Endometrium (tissue), 2 donors: ENCODE measurements at regions not wholly inside any gene's neighbourhood (a gene's known extent, or its start where the extent isn't known, plus 50 kb on each side); places are given as distances from the start of the nearest gene placed in this dataset.

Source experiments
- FAIRE-seq: peaks from 2 replicates; lab custom pipeline; 2012; peaks lifted over from hg19 to GRCh38; lab: Jason Lieb, UNC
- donor health status: control.
- donor health status: control.

DNA sequence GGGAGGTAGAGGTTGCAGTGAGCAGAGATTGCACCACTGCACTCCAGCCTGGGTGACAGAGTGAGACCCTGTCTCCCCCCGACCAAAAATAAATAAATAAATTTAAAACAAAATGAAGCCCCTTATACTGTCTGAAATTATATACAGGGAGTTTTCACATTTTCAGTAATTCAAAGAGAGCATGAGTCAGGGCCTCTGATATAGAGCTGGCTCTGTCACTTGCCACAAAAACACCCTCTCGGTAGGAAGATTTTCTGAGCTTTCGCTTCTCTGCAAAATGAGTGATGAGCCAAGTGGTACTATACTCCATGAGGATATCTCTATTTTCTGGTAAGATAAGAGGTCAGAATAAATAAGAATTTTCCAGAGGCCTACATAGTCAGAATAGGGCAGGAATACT lies 462.9 kb downstream of the COG6 start:
- no peak for FAIRE-seq

DNA sequence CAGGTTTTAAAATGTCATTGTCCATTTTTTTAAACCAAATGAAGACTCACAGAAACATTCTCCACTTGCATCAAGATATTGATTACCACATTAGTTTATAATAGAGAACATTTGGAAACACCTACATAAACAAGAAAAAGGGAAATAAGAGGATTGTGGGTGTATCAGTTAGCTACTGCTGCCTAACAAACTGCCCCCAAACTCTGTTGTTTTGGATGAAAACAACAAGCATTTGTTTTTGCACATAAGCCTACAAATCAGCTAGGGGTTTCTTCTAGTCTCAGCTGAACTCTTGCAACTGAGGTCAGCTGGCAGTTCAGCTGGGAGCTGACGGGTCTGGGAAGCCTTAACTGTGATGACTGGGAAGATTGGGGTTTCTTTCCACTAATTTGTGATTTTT lies 464.4 kb downstream of the COG6 start:
- no peak for FAIRE-seq

DNA sequence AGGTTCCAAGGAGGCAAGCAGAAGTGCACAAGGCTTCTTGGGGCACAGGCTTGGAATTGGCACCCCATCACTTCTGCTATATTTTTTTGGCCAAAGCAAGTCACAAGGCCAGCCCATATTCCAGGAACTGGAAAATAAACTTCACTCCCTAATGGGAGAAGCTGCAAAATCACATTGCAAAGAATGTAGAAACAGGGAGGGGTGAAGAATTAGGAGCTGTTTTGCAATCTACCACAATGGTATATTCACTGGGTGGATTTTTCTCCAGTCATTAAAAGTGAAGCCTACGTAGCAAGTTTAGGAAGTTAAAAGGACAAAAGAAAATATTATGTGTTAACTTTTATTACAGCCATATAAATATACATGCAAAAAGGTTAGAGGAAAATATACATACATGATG lies 464.8 kb downstream of the COG6 start:
- peak; percentile 8 for FAIRE-seq

DNA sequence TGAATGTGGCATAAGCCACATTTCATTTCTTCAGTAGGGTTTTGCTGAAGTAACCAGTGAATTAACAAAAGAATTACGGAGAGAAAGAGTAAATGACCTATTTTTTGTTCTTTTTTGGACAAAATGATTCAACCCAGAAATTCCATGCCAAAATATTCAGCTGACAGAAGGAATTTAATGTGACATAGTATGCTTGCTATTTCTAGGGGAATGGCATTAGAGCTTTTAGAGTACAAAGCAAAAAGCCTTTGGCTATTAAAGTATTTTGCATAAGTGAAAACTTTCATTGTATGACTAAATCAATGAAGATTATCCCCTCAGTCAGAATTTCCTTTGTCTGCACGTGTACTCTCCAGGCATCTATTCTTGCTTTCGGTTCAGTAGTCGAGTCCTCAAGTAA lies 465.3 kb downstream of the COG6 start:
- no peak for FAIRE-seq

DNA sequence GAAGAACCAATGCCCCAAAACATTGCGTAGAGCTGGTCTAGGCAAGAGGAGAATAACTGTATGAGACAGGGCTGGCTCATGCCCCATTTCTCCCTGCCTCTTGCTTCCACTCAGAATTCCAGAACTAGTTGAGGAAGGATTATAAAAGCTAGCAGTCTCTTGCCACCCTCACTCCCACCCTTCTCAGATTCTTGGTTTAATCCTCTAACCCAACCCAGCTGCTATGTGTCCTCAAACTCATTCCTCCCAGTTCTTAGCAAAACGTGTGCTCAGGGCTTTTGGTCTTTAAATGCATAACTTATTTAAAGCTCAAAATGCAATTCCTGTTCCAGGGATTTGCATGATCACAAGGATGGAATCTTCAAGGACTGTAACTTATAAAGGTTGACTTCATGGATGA lies 466.3 kb downstream of the COG6 start:
- FAIRE-seq, result no peak

DNA sequence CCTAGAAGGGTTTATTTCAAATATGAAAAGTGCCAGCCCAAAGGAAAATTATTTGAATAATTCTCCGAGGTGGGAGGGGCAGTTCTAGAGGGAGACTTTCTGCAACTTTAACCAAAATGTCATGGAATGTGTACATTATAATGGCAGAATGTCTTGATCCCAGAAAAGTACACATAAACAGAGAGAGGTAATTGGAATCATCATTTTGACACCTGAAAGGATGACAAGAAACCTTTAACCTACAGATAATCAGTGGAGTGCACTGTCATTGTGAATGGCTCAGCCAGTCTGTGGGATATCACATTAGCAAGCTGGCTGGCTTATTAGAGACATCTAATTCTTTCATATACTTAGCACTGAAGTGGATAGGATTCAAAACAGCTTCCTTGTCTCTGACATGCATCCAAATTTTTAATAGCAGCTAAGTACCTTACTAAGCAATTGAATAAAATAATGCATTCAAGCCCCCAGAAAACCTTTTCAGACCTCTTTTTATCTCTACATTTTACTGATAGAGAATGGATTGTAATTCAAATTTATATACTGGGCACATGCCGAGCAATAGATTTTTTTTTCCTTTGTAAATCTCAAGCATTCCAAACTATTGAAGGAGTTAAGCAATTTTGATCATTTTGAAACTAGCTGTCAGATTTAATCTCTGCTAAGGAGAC lies 468.6 kb downstream of the COG6 start:
- no peak for FAIRE-seq

DNA sequence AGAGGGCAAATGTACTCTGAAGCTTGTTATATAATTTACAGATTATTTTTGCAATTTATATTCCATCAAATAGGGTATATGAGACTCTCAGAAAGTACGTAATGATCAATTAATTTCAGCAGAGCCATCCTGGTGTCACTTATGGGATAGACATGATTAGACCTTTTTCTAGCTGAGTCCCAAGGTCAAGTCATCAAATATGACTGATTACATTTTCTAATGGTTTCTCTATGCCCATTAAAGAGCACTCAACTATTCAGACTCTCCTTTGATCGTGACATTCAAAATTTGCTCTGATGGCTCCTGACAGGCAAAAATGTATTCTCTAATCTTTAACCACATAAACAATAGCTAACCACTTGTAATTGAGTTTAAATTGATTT lies 469.2 kb downstream of the COG6 start:
- FAIRE-seq, result no peak

DNA sequence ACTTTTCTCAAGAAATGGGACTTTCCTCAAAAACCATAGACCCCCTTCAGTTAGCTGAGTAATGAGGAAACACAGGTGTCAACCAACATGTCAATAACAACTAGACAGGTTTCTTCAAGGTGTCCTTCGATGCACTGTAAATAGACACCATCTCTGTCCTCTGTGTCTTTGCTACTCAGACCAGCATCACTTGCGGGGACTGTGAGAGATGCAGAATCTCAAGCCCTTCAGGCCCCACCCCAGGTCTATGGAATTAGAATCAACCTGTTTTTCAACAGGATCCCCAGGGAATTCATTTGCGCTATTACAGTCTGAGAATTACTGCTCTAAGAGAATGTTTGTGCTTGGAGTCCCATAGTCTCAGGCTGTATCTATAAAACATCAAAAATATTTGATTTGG lies 469.9 kb downstream of the COG6 start:
- FAIRE-seq, result no peak

DNA sequence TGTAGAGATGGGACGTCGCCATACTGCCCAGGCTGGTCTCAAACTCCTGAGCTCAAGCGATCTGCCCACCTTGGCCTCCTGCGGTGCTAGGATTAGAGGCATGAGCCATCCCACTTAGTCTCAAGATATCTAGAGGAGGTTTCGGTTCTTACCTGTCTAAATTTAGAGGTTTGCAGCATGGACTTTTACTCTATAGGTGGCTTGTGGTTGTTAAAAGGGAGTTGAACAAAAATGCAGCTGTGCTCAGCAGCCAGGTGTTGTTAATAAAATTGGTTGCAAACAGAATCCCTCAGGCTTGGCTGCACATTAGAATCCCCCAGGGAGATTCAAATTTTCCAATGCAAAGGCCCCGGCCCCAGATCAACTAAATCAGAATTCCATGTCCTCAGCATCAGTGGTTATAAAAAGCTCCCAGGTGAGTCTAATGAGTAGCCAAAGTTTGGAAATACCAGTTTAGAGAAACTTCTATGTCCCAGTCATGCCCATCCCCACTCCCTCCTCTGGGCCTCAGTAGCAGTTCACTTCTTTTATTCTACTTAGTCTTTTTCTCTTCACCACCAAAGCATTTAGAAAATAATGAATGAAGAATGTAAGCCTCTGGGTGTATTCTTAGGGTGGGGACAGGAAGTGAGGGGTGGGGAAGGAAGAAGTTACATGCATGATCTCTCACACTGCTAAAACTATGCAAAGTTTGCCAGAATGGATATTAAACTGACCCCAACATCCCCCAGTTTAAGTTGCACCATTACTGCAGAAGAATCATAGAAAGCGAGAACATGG lies 471.0 kb downstream of the COG6 start:
- no peak for FAIRE-seq

DNA sequence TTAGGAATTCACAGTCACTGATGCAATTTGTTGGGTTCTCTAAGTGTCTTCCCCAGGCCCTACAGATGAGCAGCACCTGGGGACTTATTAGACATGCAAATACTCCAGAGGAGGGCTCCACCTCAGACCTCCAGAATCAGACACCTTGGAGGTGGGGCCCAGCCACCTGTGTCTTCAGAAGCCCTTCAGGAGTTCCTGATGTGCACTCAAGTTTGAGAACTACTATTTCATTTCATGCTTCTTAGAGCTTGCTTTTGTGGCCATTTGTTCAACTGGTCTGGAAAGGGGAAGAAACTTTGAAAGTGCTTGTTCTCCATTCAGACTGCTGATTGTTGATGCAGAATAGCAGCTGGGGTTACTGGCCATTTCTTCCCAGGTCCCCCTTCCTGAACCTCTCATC lies 472.0 kb downstream of the COG6 start:
- FAIRE-seq, result no peak

DNA sequence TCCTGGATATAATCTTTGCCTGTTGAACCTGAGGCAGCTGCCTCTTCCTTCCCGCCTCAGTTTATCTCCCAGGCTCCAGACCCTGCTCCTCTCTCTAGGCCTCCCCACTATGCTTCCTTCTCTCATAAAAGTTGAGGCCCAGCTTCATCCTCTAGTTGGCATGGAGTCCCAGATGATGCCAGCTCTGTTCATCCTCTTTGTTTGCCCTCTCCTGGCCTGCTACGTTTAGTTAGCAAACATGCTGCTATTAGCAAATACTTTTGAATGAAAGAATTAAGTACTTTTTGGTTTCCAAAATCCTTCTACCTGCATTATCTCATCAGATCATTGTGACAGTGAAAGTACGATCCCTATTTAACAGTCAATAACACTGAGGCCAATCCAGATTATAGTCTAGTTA lies 472.5 kb downstream of the COG6 start:
- FAIRE-seq, result no peak

DNA sequence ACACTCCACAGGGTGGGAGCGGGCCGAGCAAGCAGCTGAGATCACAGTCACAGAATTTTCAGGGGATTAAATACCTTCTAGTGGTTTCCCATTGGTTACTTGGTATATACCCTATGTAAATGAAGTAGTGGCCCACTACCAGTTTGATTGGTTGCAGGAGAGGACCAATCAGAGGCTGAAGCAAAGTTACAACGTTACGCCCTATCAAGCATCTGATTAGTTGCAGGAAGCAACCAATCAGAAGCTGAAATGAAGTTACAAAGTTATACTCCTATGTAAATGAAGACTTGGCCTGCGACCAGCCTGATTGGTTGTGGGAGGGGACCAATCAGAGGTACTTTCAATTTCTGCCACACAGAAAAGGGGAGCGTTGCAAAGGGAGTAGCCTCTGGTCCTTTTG lies 474.0 kb downstream of the COG6 start:
- FAIRE-seq, result no peak

DNA sequence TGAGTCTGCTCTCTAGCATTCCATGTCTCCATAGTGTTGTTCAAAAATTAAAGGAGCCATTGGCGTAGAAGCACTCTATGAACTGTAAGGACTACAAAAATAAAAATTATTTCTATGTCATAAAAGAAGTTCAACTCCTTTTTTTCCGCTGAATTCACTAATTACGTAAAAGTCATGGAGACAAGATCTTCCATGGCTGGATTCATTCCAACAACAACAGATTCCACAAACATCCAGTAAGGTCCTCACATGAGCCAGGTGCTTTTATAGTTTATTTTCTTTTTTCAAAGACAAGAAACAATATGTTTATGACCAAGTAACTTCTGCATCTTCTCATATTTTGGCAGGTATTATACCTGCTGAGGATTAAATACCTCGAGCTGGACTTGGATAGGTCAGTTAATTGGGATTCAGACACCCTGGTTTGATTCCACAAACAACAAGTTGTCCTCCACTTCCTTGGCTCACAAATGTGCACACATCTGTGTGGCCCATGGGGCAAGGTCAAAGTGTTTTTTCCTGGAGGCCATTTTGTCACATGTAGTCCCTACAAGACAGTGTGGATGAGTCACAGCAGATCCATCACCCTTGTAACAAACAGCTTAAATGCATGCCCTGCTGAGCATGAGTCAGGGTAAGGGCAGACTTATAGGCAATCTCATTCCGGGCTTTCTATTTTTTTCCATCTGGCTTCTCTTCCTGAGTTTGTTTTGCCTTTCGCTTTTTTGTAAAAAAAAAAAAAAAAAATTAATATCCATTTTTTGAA lies 475.6 kb downstream of the COG6 start:
- FAIRE-seq, result peak; percentile 18

DNA sequence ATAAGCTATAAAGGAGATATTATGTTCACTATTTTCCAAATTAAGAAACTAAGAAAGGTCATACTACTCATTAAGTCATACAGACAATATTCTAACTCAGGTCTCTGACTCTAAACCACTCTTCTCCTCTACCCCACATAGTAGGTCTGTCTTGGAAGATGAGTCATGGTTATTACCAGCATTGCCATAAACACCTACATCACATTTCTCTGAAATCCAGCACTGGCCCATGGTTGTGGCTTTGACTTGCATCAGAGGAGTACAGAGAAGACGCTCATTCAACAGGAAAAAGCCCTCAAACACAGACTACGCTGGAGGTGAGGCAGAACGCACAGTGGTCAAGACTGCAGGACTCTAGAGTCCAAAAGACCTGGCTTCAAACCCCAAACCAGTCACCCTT lies 476.8 kb downstream of the COG6 start:
- no peak for FAIRE-seq

DNA sequence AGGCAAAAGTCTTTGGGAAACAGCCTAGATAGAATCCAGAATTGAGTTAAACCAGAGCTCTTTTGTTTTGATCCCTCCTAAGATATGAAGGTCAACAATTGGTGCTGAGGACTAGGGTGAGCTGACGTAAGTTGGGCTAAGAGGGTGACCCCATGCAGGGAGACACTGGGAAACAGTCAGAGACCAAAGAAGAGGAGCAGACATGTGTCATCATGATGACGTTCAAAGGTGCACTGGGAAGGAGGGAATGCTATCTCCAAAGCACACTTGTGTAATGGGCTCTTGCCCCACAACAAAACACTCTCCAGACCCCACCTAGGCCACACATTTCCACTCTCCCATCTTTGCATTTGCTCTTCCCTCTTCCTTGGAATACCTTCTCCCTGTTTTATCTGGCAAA lies 481.4 kb downstream of the COG6 start:
- FAIRE-seq, result no peak

DNA sequence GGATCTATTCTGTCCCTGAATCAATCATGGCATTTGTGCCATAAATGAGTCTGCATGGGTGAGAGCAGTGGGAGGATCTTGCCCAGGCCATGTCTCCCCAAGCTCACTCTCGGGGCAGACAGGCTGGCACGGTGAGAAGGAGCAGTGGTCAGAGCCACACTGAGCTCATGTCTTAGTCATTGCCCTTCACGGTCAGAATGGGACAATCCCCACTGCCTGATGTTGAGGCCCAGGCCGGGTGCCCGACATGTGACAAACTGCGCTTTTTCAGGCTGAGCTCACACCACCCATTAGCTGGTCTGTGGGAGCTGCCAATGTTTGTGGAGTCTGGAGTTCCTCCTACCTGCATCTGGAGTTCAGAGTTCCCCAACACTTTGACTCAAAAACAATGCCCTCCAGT lies 481.9 kb downstream of the COG6 start:
- no peak for FAIRE-seq

DNA sequence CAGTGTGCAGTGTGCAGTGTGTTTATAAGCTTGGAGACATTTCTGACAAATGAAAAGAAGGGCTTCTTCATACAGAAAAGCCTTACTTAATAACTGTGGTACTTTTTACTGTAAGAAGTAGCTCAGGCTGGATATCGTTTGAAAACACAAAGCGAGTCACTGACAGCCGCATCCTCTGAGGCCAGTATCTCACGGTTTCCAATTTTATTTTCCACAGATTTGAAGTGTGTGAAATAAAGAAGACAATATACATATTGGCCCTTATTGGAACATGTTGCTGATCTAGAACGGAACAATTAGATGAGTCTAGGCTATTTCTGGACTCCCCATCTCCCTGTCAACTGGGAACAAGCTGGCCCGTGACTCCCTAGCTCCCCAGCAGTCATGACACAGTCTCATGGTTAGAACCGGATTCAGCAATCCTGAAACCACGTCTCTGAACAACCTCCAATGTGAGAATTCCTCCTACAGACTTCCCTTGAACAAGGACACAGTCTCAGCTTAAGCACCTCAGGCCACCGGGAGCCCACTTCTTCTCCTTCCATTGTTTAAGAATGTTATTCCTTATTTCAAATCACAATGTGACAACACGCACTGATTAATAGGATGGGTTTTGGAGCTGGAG lies 484.5 kb downstream of the COG6 start:
- FAIRE-seq, result no peak

DNA sequence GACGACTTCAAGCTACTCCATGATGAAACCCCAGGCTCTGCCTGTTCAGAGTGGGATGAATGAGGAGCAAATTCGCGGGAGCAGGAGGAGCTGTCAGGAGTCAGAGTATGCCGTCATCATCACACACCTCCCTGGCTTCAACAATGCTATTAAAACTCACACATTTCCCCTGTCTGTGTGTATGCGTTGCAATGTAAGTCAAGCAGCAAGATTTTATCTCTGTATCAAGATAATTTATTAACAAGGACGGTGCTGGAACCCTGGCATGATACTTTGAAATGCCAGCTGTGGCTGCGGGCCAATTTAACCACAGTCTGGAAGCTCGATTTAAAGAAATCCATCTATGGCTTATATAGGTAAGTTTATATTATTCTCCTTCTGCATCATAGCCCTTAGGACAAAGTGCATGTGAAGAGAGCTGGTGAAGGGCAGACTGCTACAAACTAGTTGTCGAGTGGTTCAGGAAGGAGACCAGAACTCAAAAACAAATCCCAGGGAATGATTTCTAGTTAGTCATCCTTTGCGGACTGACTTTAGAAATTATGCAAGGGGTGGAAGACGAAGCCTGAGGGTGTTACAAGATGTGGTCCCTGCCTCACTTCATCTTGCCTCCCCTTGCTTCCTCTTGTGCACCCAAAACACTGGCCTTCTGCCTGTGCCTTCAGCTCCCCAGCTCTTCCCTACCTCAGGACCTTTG lies 486.5 kb downstream of the COG6 start:
- FAIRE-seq, result no peak

DNA sequence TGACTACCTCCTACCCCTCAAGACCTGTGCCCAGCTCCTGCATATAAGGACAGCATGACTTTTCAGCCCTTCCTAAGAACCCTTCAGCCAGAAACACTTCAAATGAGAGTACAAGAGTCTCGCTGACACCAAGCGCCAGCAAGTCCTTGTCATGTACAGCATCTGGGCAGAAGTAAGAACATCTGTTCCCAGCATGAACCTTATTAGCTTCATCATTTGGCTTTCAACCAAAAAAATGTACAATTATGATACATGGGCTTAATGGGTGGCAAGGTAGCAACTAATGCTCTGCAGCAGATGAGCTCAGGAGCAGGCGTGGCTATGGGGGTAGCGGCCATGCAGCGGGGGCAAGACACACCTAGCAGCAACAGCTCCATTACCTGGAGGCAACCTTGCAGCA lies 487.6 kb downstream of the COG6 start:
- FAIRE-seq, result no peak

DNA sequence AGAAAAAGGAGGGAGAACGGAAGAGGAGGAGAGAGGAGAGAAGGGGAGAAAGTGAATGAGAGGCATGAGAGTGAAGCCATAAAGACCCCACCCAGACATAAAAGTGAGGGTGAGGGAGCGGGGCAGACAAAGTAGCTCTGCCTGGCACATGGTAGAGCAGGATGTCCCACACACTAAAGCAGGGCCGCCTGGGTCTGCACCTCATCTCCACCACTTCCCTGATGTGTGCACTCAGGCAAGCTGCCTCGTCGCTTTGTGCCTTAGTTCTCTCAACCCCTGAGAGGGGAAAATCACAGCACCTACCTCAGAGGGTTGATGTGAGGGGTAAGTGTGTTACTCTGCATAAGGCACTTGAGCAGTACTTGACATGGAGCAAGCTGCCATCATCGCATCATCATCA lies 488.1 kb downstream of the COG6 start:
- no peak for FAIRE-seq

DNA sequence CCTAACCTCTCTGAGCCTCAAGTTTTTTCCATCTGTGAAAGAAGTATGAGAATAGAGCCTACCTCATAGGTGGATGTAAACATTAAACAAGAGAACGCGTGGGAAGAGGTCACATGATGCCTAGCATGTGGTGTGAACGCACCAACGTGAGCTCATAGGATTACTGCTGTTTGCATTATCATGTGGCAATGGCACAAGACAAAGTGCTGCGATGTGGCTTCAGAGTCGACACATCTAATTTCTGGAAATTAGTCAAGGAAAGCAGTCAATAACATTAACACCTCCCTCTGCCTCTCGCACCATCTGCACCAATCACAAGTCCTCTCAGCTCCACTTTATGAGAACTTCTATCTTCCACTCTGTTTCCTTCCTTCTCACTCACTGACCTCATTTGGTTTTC lies 489.7 kb downstream of the COG6 start:
- no peak for FAIRE-seq

DNA sequence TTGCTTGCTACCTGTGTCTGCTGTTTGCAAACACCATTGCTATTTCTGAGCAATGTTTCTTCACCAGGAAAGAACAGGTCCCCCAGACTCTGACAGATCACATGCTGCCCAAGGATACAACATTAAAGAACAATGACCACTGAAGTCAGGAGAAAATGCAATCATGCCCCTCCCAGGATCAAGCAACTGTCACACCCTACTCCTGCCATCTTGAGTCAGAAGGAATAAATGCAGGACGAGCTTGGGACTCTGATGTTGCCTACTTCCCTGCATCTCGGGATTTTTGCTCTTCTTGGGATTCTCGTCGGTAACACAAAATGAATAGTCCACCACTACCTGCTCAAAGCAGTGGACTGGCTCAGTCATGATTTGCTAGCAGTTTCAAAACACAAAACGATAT lies 490.6 kb downstream of the COG6 start:
- FAIRE-seq, result no peak
